ENCODE measurements at regions not wholly inside any gene's neighbourhood (a gene's known extent, or its start where the extent isn't known, plus 50 kb on each side); places are given as distances from the start of the nearest gene placed in this dataset.

DNA sequence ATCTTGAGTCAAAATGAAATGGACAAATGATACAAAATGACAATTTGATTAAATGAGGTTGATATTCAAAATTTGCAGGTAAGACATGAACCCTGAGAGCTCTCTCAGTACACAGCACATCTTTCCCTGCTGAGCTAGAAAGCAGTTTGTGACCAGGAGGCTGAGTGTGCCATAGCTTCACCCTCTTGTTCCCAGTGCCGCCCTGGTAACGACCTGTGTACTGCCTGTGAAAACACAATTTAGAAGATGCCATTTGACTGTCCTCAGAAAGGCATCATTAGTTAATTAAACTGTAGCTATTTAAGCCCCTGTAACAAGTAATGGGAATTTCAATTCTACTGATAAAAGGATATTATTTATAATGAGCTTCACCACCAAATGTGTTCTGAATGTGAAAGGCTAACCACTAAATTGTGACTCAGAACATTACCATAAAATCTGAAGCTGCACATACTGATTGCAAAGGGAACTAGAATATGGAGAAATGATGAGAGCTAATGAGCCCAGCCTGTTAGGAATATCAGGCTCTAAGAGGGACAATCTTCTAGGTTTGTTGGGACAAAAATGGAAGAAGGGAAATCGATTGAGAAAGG is 212.9 kb upstream of the ARPP21 start:
- in situ Hi-C loops (cut with HindIII; ENCODE audit: low pct_unique_long_range_greater_than_20kb, low sequenced_read_pairs) (no loop called here), intact Hi-C loops (cut with micrococcal nuclease; ENCODE audit: unreplicated experiment) (no loop called here)
- H3K27ac ChIP-seq (ENCODE audit: low read length) = no peak overlapping the region
- DNase-seq (ENCODE audit: low read depth, low spot score) (no peak), ATAC-seq (no peak)
- no peaks in the 10 kb centered on the region for H3K36me3 ChIP-seq (ENCODE audit: control insufficient read depth, insufficient read depth, low read length)
- POLR2A ChIA-PET = no interaction called here
- no peaks in the 10 kb centered on the region for H3K4me1 ChIP-seq (ENCODE audit: control insufficient read depth, insufficient read depth, low read length)
- no peaks in the 10 kb centered on the region for H3K27me3 ChIP-seq (ENCODE audit: control insufficient read depth, insufficient read depth, low read length)
- CTCF ChIA-PET = no interaction called here
- H3K4me3 ChIP-seq (ENCODE audit: low read depth in 2 of 2, low read length in 2 of 2) = no peak overlapping the region
- TF ChIP-seq TCF7L2 (IDR thresholded peaks at IDR 0.05; ENCODE audit: low read depth, low read length) = no peak
- TF ChIP-seq, protein P1, sequence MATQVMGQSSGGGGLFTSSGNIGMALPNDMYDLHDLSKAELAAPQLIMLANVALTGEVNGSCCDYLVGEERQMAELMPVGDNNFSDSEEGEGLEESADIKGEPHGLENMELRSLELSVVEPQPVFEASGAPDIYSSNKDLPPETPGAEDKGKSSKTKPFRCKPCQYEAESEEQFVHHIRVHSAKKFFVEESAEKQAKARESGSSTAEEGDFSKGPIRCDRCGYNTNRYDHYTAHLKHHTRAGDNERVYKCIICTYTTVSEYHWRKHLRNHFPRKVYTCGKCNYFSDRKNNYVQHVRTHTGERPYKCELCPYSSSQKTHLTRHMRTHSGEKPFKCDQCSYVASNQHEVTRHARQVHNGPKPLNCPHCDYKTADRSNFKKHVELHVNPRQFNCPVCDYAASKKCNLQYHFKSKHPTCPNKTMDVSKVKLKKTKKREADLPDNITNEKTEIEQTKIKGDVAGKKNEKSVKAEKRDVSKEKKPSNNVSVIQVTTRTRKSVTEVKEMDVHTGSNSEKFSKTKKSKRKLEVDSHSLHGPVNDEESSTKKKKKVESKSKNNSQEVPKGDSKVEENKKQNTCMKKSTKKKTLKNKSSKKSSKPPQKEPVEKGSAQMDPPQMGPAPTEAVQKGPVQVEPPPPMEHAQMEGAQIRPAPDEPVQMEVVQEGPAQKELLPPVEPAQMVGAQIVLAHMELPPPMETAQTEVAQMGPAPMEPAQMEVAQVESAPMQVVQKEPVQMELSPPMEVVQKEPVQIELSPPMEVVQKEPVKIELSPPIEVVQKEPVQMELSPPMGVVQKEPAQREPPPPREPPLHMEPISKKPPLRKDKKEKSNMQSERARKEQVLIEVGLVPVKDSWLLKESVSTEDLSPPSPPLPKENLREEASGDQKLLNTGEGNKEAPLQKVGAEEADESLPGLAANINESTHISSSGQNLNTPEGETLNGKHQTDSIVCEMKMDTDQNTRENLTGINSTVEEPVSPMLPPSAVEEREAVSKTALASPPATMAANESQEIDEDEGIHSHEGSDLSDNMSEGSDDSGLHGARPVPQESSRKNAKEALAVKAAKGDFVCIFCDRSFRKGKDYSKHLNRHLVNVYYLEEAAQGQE (IDR thresholded peaks at IDR 0.05; ENCODE audit: insufficient read depth in 1 of 2, low read depth in 2 of 2, low read length in 1 of 2) = no peak
- TF ChIP-seq POLR2AphosphoS5 (IDR thresholded peaks at IDR 0.05; ENCODE audit: low read depth, low read length) = no peak
- TF ChIP-seq SIN3A (IDR thresholded peaks at IDR 0.05; ENCODE audit: borderline replicate concordance, insufficient read depth, low read depth, low read length) = no peak
- TF ChIP-seq, protein P2, sequence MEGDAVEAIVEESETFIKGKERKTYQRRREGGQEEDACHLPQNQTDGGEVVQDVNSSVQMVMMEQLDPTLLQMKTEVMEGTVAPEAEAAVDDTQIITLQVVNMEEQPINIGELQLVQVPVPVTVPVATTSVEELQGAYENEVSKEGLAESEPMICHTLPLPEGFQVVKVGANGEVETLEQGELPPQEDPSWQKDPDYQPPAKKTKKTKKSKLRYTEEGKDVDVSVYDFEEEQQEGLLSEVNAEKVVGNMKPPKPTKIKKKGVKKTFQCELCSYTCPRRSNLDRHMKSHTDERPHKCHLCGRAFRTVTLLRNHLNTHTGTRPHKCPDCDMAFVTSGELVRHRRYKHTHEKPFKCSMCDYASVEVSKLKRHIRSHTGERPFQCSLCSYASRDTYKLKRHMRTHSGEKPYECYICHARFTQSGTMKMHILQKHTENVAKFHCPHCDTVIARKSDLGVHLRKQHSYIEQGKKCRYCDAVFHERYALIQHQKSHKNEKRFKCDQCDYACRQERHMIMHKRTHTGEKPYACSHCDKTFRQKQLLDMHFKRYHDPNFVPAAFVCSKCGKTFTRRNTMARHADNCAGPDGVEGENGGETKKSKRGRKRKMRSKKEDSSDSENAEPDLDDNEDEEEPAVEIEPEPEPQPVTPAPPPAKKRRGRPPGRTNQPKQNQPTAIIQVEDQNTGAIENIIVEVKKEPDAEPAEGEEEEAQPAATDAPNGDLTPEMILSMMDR (IDR thresholded peaks at IDR 0.05) = no peak
- H3K9me3 ChIP-seq (ENCODE audit: control insufficient read depth, insufficient read depth, low read depth, low read length) = no peaks in the 10 kb centered on the region
- BruUV-seq (replicated peaks) = no TSS peak

DNA sequence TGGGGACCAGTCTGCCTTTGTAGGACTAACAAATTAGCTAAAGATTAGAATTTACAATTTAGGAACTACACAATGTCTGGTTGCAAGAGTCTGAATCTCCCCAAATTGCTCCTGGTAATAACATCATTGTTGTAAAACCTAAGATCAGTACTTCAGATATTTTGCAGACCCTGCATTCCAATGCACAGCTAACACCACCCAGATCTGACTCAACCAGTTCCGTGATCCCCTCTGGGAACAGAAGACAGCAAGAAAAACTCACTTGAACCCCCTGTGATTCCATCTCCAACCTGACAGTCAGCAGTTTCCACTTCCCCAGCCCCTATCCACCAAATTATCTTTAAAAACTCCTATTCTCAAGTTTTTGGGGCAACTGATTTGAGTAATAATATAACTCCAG is 201.9 kb upstream of the ARPP21 start:
- no peak for ATAC-seq
- ChIA-PET POLR2A (interaction anchor here (0.6 kb wide), 1 partner anchor 51 kb away, joined by 5 read pairs; no protein-coding TSS in a partner anchor), CTCF (no interaction called here)
- no peak for DNase-seq (ENCODE audit: low read depth, low spot score)
- H3K27me3 ChIP-seq (ENCODE audit: control insufficient read depth, insufficient read depth, low read length) = no peaks in the 10 kb centered on the region
- no peaks in the 10 kb centered on the region for H3K4me1 ChIP-seq (ENCODE audit: control insufficient read depth, insufficient read depth, low read length)
- no peak overlapping the region for H3K27ac ChIP-seq (ENCODE audit: low read length)
- in situ Hi-C loops (cut with HindIII; ENCODE audit: low pct_unique_long_range_greater_than_20kb, low sequenced_read_pairs) (no loop called here), intact Hi-C loops (cut with micrococcal nuclease; ENCODE audit: unreplicated experiment) (no loop called here)
- TF ChIP-seq, protein P1 (IDR thresholded peaks at IDR 0.05; ENCODE audit: insufficient read depth in 1 of 2, low read depth in 2 of 2, low read length in 1 of 2) = no peak
- no peak for TF ChIP-seq SIN3A (IDR thresholded peaks at IDR 0.05; ENCODE audit: borderline replicate concordance, insufficient read depth, low read depth, low read length)
- TF ChIP-seq POLR2AphosphoS5 (IDR thresholded peaks at IDR 0.05; ENCODE audit: low read depth, low read length) = no peak
- H3K4me3 ChIP-seq (ENCODE audit: low read depth in 2 of 2, low read length in 2 of 2) = no peak overlapping the region
- no TSS peak for BruUV-seq (replicated peaks)
- H3K9me3 ChIP-seq (ENCODE audit: control insufficient read depth, insufficient read depth, low read depth, low read length) = no peaks in the 10 kb centered on the region
- no peaks in the 10 kb centered on the region for H3K36me3 ChIP-seq (ENCODE audit: control insufficient read depth, insufficient read depth, low read length)
